Psoas muscle (tissue), 7 donors: ENCODE measurements at regions not wholly inside any gene's neighbourhood (a gene's known extent, or its start where the extent isn't known, plus 50 kb on each side); places are given as distances from the start of the nearest gene placed in this dataset.

ENCODE experiments used
- ATAC-seq, 4 donors: fragments of 200-7000 bp; cut with Tn5 transposase; one replicate each; pipeline ENCODE4 v1.9.1; 2020; ENCODE audit warnings: moderate library complexity in 3 of 4, mild to moderate bottlenecking in 2 of 4
- DNase-seq, 2 donors: peaks; one replicate each; pipeline ENCODE4 v3.0.0-alpha.2; 2020
- H3K27ac ChIP-seq: fragments of 200-600 bp; one replicate; pipeline ENCODE4 v1.8.0; 2022
- H3K27me3 ChIP-seq, 3 donors: fragments of 200-600 bp in 1 of 3; one replicate each; pipeline versions ENCODE4 v1.6.1 to v1.8.0; 2013 to 2022; ENCODE audit warnings: low read length in 2 of 3, mild to moderate bottlenecking in 2 of 3, moderate library complexity in 1 of 3; ENCODE audit not compliant: insufficient read depth in 3 of 3
- H3K36me3 ChIP-seq, 2 donors: fragments of 200-600 bp in 1 of 2; one replicate each; pipeline versions ENCODE4 v1.6.1 to v1.8.0; 2013 to 2022; ENCODE audit warnings: low read depth in 1 of 2, mild to moderate bottlenecking in 1 of 2, moderate library complexity in 1 of 2; ENCODE audit not compliant: insufficient read depth in 1 of 2
- H3K4me1 ChIP-seq: fragments of 200-600 bp; one replicate; pipeline ENCODE4 v1.8.0; 2022
- H3K4me3 ChIP-seq: fragments of 200-600 bp; one replicate; pipeline ENCODE4 v1.8.0; 2022; ENCODE audit warnings: mild to moderate bottlenecking
- H3K9me3 ChIP-seq: fragments of 200-600 bp; one replicate; pipeline ENCODE4 v1.8.0; 2022
- CTCF ChIP-seq: fragments of 200-600 bp; IDR thresholded peaks from one replicate; pipeline ENCODE4 v1.8.0; 2022; ENCODE audit warnings: antibody characterized with exemption
- WGBS, 3 donors: extraction: QIAGEN DNeasy Blood & Tissue Kit; methylation state at CpG; one replicate each; pipeline versions ENCODE4 v1.1.6 to v1.1.7; 2013; 5-methylcytosine and 5-hydroxymethylcytosine counted together
- intact Hi-C, 2 donors: fragments of 100-400 bp; cut with DNase I; formaldehyde crosslinking; loops; one replicate each; pipeline versions ENCODE4 v1.11.0 to v1.14.2; 2022
- donor health status: healthy with polysubstance abuse.
- donor health status: DM: no; HTN: no; CAD: no; lungs with moderate emphysema.
- donor health status: Bipolar disorder and iron deficiency.
- donor health status: healthy.
- donor health status: DM: yes; HTN: yes; CAD: no.
- donor health status: DM: no; HTN: no; CAD: no.
- donor health status: DM: yes; HTN: yes; CAD: no.

- ATAC-seq, result no peak
Observed at GRCh38 chr15:31156808-31157207, 55.3 kb upstream of the TRPM1 start.

GRCh38 chr15:31157644-31158069, 56.1 kb upstream of the TRPM1 start:
- no peak overlapping the region for H3K27ac ChIP-seq
- H3K4me1 ChIP-seq, result peaks cover 9% of the 10 kb centered on the region
- 56 to 69% (median 56%) methylated on average over 10 of the region's 10 CpGs for WGBS, 3 donors
- H3K4me3 ChIP-seq, result no peak overlapping the region
- no peak for TF ChIP-seq CTCF
- ATAC-seq, result no peak
- no peaks in the 10 kb centered on the region for H3K9me3 ChIP-seq
- H3K27me3 ChIP-seq, result no peaks in the 10 kb centered on the region
- no peaks in the 10 kb centered on the region for H3K36me3 ChIP-seq
- no peak for DNase-seq
- intact Hi-C loops, result no loop called here

More at GRCh38 chr15:31156808-31157207, 55.3 kb upstream of the TRPM1 start:
- no peak for DNase-seq
- Histone ChIP-seq H3K4me3 (no peak overlapping the region), H3K4me1 (peaks cover 9% of the 10 kb centered on the region), H3K36me3 (no peaks in the 10 kb centered on the region), H3K27ac (no peak overlapping the region), H3K9me3 (no peaks in the 10 kb centered on the region), H3K27me3 (peaks cover 0 to 1% (median 0%) of the 10 kb centered on the region in 3 donors)
- intact Hi-C loops, result no loop called here
- WGBS, 3 donors, result 91 to 94% (median 94%) methylated on average over 4 of the region's 4 CpGs
- TF ChIP-seq CTCF, result no peak

- H3K4me3 ChIP-seq, result no peak overlapping the region
- no peak overlapping the region for H3K27ac ChIP-seq
- ATAC-seq (peak; percentile 75 to 98 (median 94)), DNase-seq (no peak)
- no peaks in the 10 kb centered on the region for H3K36me3 ChIP-seq
- TF ChIP-seq CTCF, result no peak
- no peaks in the 10 kb centered on the region for H3K27me3 ChIP-seq
- WGBS, 3 donors, result 40 to 55% (median 43%) methylated on average over 11 of the region's 11 CpGs
- peaks cover 9% of the 10 kb centered on the region for H3K4me1 ChIP-seq
- no peaks in the 10 kb centered on the region for H3K9me3 ChIP-seq
- intact Hi-C loops, result no loop called here
Observed at GRCh38 chr15:31158858-31159569, 57.5 kb upstream of the TRPM1 start.

GRCh38 chr15:31159837-31160236, 58.3 kb upstream of the TRPM1 start:
- Histone ChIP-seq H3K36me3 (no peaks in the 10 kb centered on the region), H3K4me1 (peaks cover 9% of the 10 kb centered on the region), H3K4me3 (no peak overlapping the region), H3K9me3 (no peaks in the 10 kb centered on the region), H3K27me3 (no peaks in the 10 kb centered on the region), H3K27ac (no peak overlapping the region)
- WGBS, 3 donors, result 76 to 84% (median 84%) methylated on average over 6 of the region's 6 CpGs
- intact Hi-C loops, result no loop called here
- ATAC-seq (no peak), DNase-seq (no peak)
- no peak for TF ChIP-seq CTCF

GRCh38 chr15:31160297-31160696, 58.8 kb upstream of the TRPM1 start:
- 84 to 87% (median 85%) methylated on average over 7 of the region's 7 CpGs for WGBS, 3 donors
- Histone ChIP-seq H3K4me3 (no peak overlapping the region), H3K27ac (no peak overlapping the region), H3K4me1 (peaks cover 9% of the 10 kb centered on the region), H3K27me3 (no peaks in the 10 kb centered on the region), H3K36me3 (no peaks in the 10 kb centered on the region), H3K9me3 (no peaks in the 10 kb centered on the region)
- DNase-seq, result no peak
- no peak for TF ChIP-seq CTCF
- no peak for ATAC-seq
- intact Hi-C loops, result no loop called here
